Renal cortical epithelial cell (primary cell): ENCODE measurements at regions not wholly inside any gene's neighbourhood (a gene's known extent, or its start where the extent isn't known, plus 50 kb on each side); places are given as distances from the start of the nearest gene placed in this dataset.
"Not testable (repeated sequence)": the region's sequence is repeated elsewhere in the genome, so short reads cannot be mapped to it uniquely, and the experiment has no call there.

Source experiments
- DNase-seq: peaks from one replicate; pipeline ENCODE4 v3.0.0-alpha.2; 2011; ENCODE audit warnings: low read depth

DNA sequence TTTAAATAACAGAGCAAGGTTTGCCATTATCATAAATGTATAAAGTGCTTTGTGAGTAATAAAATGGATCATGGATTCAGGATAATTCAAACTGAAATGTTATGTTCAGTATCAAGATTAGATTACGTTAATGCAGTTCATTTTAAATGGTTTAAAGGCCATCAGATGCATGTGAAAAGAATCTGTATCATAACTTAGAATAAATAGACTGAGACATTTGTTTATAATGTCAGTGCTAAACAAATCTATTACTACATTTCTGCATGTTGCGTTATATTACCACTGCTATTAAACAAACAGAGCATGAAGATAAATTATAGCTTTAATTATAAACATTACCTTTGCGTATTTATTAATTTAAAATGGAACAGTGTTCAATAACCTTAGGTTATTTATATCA is 160.2 kb downstream of the TOX3 start:
- DNase-seq = no peak

DNA sequence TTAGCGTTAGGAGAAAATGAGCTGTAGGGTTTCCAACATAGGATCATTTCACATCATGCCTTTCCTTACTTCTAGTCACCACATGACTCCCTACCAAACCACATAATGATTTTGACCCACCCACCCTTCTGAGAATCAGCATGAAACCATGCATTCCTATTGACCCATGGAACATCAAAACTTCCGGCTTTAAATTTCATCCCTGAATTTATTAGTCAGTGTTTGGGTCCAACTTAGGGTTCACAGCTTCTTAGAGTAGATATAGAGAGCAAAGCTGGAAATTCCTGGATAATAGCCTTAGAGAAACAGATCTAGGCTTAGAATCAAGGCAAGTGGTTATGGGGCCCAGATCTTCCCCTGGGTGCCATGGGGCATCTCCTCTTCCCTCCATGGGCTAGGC is 162.6 kb downstream of the TOX3 start:
- no peak for DNase-seq

DNA sequence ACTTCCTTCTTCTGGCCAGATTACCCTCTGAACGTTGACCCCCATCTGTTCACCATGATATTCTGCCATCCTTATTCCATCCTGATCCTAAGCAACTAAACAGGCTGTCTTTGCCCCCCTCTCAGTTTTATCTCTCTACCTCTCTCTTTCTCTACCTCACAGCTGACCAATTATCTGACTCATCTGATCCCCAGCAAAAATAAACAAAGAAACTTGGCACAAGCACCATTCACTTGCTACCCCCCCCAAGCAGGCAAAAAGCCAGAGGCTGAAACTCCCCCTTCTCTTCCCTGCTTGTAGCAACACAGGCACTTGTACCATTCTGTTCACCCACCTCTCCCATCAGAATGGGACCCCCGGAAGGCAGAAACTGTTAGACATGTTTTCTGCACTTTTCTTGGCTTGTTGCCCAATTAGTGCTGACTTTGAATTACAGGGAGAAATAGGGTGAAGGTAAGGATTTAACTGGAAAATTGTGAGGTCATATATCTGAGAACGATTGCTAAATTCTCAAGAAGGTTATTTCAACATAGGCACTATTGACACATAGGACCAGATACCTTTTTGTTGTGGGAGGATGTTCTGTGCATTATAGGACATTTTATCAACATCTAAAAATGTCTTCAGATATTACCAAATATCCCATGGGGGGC is 163.2 kb downstream of the TOX3 start:
- DNase-seq = peak; percentile 82

DNA sequence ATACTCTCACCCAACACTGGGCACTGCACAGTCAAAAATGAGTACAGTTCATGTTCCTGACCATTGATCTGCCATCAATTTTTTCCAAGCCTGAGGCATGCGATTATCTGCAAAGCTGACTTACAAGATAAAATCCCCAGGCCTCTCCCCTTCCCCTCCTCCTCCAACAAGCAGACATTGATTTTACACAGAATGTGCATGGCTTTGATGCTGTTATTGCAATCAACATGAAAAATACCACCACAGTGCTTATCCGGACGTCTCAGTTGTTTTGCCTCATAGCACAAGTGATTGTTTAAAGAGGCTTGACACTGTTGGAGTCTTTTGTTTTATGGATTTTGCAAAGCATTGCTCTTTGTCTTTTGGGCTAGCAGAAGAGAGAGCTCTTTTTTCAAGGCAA is 163.8 kb downstream of the TOX3 start:
- no peak for DNase-seq

- no peak for DNase-seq
These were observed 167.4 kb downstream of the TOX3 start for GRCh38 chr16:52379551-52379950.

DNA sequence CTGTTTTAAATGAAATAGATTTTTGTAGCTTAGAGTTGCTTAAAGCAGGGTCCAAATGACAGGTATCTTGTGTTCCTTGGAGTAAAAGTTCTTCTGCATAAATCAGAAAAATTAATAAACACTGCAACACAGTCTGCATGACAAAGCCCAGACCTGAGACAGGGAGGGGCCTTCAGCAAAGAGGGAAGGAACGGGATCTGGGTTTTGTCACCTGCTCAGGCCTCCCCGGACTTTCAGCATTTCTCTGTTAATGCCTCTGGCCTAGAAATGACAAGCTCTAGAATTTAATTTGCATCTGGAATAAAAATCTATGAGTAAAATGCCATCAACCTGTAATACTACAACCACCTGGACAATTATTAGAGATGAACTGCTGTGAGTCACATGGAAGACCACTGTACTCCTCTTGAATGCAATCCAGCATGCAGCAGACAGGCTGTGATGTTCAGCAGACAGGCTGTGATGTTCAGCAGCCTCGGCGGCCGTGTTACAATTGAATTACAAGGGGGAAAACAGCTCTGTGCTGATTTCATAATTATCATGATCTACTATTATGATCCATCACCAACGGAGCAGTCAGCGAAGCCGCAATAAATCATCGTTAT is 170.2 kb downstream of the TOX3 start:
- no peak for DNase-seq

GRCh38 chr16:52372313-52372712 is 174.6 kb downstream of the TOX3 start:
- no peak for DNase-seq

DNA sequence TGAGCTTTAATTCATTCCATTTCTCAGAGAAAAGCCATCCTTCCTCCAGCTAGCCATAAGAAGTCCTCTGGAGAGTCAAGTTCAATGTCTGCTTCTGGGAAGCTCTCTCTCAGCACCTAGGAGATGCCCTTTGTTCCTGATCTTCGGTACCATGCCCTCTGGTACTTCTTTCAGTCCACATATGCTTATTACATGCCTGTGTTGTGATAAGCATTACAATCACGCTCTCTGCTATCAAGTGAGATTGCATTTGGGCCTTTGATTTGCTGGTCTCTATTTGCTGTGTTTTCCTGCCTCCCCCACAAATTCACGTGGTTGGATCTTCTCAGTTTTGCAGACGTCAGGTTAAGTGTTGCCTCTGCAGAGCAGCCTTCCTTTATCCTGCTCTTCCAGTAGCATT is 178.1 kb downstream of the TOX3 start:
- no peak for DNase-seq

- DNase-seq = no peak
These were observed 179.1 kb downstream of the TOX3 start for GRCh38 chr16:52367821-52368220.

DNA sequence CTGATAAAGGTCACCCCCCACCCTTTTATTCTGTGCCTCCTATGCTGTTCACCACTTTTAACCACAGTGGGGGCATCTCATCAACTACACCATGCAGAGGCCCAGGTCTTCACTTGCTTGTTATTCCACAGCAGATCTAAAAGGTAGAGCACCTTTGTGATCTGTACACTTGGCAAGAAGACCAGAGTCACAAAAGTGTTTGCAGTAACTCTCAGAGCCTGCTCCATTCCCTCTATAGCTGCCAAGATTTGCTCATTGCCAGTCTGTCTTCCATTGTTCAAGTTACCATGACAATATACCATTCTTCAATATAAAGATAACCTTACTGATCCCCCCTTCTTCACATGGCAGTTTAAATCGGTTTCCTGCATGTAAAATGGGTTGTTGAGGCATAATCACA is 180.0 kb downstream of the TOX3 start:
- DNase-seq = no peak

- no peak for DNase-seq
These were observed 182.4 kb downstream of the TOX3 start for GRCh38 chr16:52364500-52364899.

GRCh38 chr16:52363082-52363481 is 183.9 kb downstream of the TOX3 start:
- no peak for DNase-seq

DNA sequence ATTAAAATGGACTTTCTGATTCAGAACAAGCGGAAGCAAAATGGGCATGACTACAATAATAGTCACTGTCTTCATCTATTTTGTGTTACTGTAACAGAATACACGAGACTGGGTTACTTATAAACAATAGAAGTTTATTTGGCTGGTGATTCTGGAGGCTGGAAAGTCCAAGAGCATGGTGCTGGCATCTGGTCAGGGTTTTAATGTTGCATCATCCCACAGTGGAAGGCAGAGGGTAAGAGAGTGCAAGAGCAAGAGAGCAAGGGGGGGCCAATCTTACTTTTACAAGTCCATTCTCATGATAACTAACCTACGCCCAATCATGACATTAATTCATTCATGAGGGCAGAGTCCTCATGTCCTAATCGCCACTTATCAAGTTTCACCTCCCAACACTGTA is 189.2 kb downstream of the TOX3 start:
- DNase-seq = no peak

DNA sequence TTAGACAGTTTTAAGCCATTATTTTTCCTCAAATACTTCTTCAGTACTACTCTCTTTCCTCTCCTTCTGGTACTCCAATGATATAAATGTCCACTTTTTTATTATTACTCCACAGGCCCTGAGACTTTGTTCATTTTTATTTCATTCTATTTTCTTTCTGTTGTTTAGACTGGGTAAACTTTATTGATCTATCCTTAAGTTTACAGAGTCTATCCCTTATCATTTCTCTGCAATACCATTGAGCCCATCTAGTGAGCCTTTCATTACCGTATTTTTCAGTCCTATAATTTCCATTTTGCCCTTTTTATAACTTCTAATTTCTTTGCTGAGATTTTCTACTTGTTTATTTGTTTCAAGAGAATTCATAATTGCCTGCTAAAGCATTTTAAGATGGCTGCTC is 193.7 kb downstream of the TOX3 start:
- no peak for DNase-seq

DNA sequence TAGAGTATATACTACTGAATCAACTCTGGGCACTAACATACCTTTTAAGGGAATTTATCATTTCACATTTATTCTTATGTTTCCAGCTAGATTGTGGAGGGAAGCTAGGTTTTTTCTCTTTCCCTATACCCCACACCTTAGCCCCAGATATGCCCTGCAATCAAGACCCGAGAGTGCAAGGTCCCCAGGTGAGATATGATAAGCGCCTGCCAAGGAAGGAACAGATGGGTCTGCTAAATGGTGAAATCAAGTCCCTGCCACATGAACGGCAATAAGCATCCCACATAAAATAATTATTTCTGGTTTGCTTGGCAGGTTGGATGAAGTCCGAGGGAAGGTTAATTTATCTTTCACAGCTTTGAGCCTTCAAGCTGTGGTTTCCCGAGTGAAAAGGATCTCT is 195.5 kb downstream of the TOX3 start:
- no peak for DNase-seq

- DNase-seq = no peak
These were observed 196.8 kb downstream of the TOX3 start for GRCh38 chr16:52350031-52350642.

GRCh38 chr16:52346709-52347108 is 200.2 kb downstream of the TOX3 start:
- DNase-seq = no peak

DNA sequence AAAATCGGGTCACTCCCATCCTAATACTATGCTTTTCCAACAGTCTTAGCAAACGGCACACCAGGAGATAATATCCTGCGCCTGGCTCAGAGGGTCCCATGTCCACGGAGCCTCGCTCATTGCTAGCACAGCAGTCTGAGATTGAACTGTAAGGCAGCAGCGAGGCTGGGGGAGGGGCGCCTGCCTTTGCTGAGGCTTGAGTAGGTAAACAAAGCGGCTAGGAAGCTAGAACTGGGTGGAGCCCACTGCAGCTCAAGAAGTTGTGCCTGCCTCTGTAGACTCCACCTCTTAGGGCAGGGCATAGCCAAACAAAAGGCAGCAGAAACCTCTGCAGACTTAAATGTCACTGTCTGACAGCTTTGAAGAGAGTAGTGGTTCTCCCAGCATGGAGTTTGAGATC is 213.3 kb downstream of the TOX3 start:
- not testable (repeated sequence) for DNase-seq

DNA sequence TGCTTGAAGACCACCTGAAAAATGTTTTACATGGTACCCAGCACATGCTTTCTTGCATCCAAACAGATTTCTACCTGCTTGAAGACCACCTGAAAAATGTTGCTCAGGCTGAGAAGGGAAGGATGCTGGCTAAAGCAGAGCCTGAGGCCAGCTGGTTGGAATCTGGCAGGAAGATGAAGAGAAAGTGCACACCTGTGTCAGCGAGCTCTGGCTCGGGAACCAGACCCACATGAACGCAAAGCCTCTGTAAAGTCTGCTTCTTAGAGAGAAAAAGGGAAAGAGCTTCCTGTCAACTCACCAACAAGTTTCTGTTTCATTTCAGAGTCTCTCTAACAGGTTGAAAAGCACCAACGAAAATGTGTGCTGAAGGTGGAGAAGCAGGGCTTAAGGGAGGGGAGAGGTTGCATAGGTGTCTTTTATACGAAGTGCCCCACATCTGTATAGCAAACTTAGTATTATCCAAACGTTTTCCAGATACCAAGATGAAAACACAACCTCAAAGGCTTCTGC is 226.0 kb downstream of the TOX3 start:
- no peak for DNase-seq

DNA sequence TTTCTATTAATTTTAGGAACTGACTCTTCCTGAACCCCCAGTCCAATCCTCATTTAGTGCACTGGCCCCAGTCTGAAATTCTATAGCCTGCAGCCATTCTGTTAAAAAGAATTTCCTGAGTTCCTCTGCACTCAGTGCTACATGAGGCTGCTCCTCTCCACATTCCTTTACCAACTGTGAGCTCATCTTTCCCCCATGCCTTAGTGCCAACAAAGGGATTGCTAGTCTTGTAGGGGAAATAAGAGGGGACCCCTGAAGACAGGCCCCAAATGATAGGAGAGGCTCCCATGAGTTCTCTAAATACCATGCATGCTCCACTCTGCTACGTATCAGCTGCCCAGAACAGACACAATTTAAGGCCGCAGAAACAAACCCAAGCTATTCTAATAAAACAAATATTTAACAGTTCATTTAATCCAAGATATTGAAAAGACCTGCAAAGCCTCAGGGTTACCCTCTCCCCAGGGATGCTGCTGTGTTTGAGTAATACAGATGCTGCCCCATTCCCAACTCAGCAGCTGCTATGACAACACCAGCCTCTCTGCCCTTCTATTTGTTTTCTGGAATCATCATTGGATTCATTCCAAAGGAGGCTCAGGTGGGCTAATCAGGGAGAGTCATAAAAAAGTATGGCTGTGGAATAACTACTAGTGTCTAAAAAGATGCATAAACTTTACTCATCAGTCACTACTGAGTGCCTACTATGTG is 228.5 kb downstream of the TOX3 start:
- no peak for DNase-seq

- DNase-seq = no peak
These were observed 230.7 kb downstream of the TOX3 start for GRCh38 chr16:52316241-52316640.

DNA sequence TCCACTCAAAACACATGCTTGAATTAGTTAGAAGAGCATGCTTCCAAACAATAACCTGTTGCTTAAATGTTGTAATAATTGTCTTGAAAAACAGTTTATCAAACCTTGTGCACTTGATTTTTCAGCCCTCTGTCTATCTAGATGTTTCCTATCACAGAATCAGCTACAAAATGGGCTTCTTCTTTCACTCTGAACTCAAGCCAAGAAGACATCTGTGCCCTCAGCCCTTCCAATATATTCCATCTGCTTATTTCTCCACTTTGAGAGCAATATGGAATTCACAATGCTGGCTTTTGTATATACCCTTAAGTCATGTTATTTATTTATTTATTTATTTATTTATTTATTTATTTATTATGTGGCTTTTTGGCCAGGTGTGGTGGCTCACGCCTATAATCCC is 234.2 kb downstream of the TOX3 start:
- DNase-seq = no peak
